Rectal smooth muscle tissue (tissue), 1 donor: ENCODE measurements at regions not wholly inside any gene's neighbourhood (a gene's known extent, or its start where the extent isn't known, plus 50 kb on each side); places are given as distances from the start of the nearest gene placed in this dataset.

Source experiments
- H3K27ac ChIP-seq: one replicate; pipeline ENCODE4 v1.7.0; 2013; ENCODE audit warnings: low read depth, low read length, inconsistent platforms
- H3K27me3 ChIP-seq: one replicate; pipeline ENCODE4 v1.7.0; 2013; ENCODE audit warnings: low read length; ENCODE audit not compliant: control insufficient read depth, insufficient read depth
- H3K36me3 ChIP-seq: one replicate; pipeline ENCODE4 v1.7.0; 2013; ENCODE audit warnings: low read length; ENCODE audit not compliant: control insufficient read depth, insufficient read depth
- H3K4me1 ChIP-seq: one replicate; pipeline ENCODE4 v1.7.0; 2013; ENCODE audit warnings: low read length; ENCODE audit not compliant: control insufficient read depth, insufficient read depth
- H3K4me3 ChIP-seq: one replicate; pipeline ENCODE4 v1.7.0; 2013; ENCODE audit warnings: low read length
- H3K9ac ChIP-seq: one replicate; pipeline ENCODE4 v1.7.0; 2013; ENCODE audit warnings: low read length

- Histone ChIP-seq H3K4me1 (peaks cover 27% of the 10 kb centered on the region), H3K4me3 (no peak overlapping the region), H3K27me3 (no peaks in the 10 kb centered on the region), H3K27ac (no peak overlapping the region), H3K36me3 (no peaks in the 10 kb centered on the region), H3K9ac (no peak overlapping the region)
Observed at GRCh38 chr2:30363406-30363805, 83.6 kb upstream of the LCLAT1 start.

GRCh38 chr2:30365201-30365600, 81.8 kb upstream of the LCLAT1 start:
- Histone ChIP-seq H3K4me3 (no peak overlapping the region), H3K27ac (no peak overlapping the region), H3K4me1 (peaks cover 14% of the 10 kb centered on the region), H3K36me3 (no peaks in the 10 kb centered on the region), H3K27me3 (no peaks in the 10 kb centered on the region), H3K9ac (no peak overlapping the region)

- Histone ChIP-seq H3K27me3 (no peaks in the 10 kb centered on the region), H3K36me3 (no peaks in the 10 kb centered on the region), H3K4me3 (no peak overlapping the region), H3K27ac (no peak overlapping the region), H3K4me1 (peaks cover 13% of the 10 kb centered on the region), H3K9ac (no peak overlapping the region)
Observed at GRCh38 chr2:30366199-30366691, 80.8 kb upstream of the LCLAT1 start.

GRCh38 chr2:30367232-30368070, 79.6 kb upstream of the LCLAT1 start:
- Histone ChIP-seq H3K4me1 (peaks cover 6% of the 10 kb centered on the region), H3K27ac (no peak overlapping the region), H3K9ac (no peak overlapping the region)

GRCh38 chr2:30368258-30368657, 78.8 kb upstream of the LCLAT1 start:
- no peaks in the 10 kb centered on the region for H3K27me3 ChIP-seq
- no peaks in the 10 kb centered on the region for H3K4me1 ChIP-seq
- no peaks in the 10 kb centered on the region for H3K36me3 ChIP-seq
- no peak overlapping the region for H3K27ac ChIP-seq
- H3K4me3 ChIP-seq: no peak overlapping the region
- no peak overlapping the region for H3K9ac ChIP-seq

More at GRCh38 chr2:30367232-30368070, 79.6 kb upstream of the LCLAT1 start:
- Histone ChIP-seq H3K27me3 (no peaks in the 10 kb centered on the region), H3K36me3 (no peaks in the 10 kb centered on the region), H3K4me3 (no peak overlapping the region)

- Histone ChIP-seq H3K4me3 (no peak overlapping the region), H3K27me3 (no peaks in the 10 kb centered on the region), H3K4me1 (no peaks in the 10 kb centered on the region), H3K9ac (no peak overlapping the region), H3K27ac (no peak overlapping the region), H3K36me3 (no peaks in the 10 kb centered on the region)
Observed at GRCh38 chr2:30371028-30371689, 75.9 kb upstream of the LCLAT1 start.

GRCh38 chr2:30371772-30372373, 75.2 kb upstream of the LCLAT1 start:
- Histone ChIP-seq H3K27me3 (no peaks in the 10 kb centered on the region), H3K27ac (no peak overlapping the region), H3K36me3 (no peaks in the 10 kb centered on the region), H3K4me1 (no peaks in the 10 kb centered on the region), H3K9ac (no peak overlapping the region), H3K4me3 (no peak overlapping the region)

GRCh38 chr2:30372826-30373225, 74.2 kb upstream of the LCLAT1 start:
- Histone ChIP-seq H3K4me3 (no peak overlapping the region), H3K36me3 (no peaks in the 10 kb centered on the region), H3K9ac (no peak overlapping the region), H3K27me3 (no peaks in the 10 kb centered on the region), H3K4me1 (no peaks in the 10 kb centered on the region), H3K27ac (no peak overlapping the region)

- Histone ChIP-seq H3K36me3 (no peaks in the 10 kb centered on the region), H3K4me1 (no peaks in the 10 kb centered on the region), H3K9ac (no peak overlapping the region), H3K4me3 (no peak overlapping the region), H3K27me3 (no peaks in the 10 kb centered on the region), H3K27ac (no peak overlapping the region)
Observed at GRCh38 chr2:30373881-30374302, 73.2 kb upstream of the LCLAT1 start.

- H3K4me3 ChIP-seq: no peak overlapping the region
- no peaks in the 10 kb centered on the region for H3K36me3 ChIP-seq
- no peaks in the 10 kb centered on the region for H3K27me3 ChIP-seq
- no peak overlapping the region for H3K27ac ChIP-seq
- no peaks in the 10 kb centered on the region for H3K4me1 ChIP-seq
- no peak overlapping the region for H3K9ac ChIP-seq
Observed at GRCh38 chr2:30374380-30374779, 72.7 kb upstream of the LCLAT1 start.

GRCh38 chr2:30375915-30376314, 71.1 kb upstream of the LCLAT1 start:
- Histone ChIP-seq H3K4me1 (no peaks in the 10 kb centered on the region), H3K4me3 (no peak overlapping the region), H3K9ac (no peak overlapping the region), H3K36me3 (no peaks in the 10 kb centered on the region), H3K27ac (no peak overlapping the region), H3K27me3 (no peaks in the 10 kb centered on the region)

- H3K27ac ChIP-seq: no peak overlapping the region
Observed at GRCh38 chr2:30379481-30379880, 67.6 kb upstream of the LCLAT1 start.

More at GRCh38 chr2:30379481-30379880, 67.6 kb upstream of the LCLAT1 start:
- H3K4me3 ChIP-seq: no peak overlapping the region
- no peak overlapping the region for H3K9ac ChIP-seq
- no peaks in the 10 kb centered on the region for H3K4me1 ChIP-seq
- H3K27me3 ChIP-seq: no peaks in the 10 kb centered on the region
- H3K36me3 ChIP-seq: no peaks in the 10 kb centered on the region
